HEK293 (cell line): ENCODE measurements at regions not wholly inside any gene's neighbourhood (a gene's known extent, or its start where the extent isn't known, plus 50 kb on each side); places are given as distances from the start of the nearest gene placed in this dataset.

Source experiments
- CTCF ChIA-PET: fragments of 350-600 bp; formaldehyde crosslinking; extraction: SDS; loops from one replicate; lab custom pipeline; 2021; ENCODE audit warnings: antibody characterized with exemption; lab: Yijun Ruan, JAX
- POLR2A ChIA-PET: fragments of 300-600 bp; formaldehyde crosslinking; extraction: SDS; loops from one replicate; lab custom pipeline; 2020; ENCODE audit warnings: antibody characterized with exemption, inconsistent platforms; lab: Yijun Ruan, JAX
- H3K27ac ChIP-seq: fragments of 200-500 bp; sonication (Bioruptor generic); 2 replicates; pipeline ENCODE4 v1.5.1; 2014; ENCODE audit warnings: low read depth, low read length, control low read depth, inconsistent platforms; ENCODE audit errors: extremely low read depth
- H3K36me3 ChIP-seq, 2 experiments: fragments of 200-500 bp in 1 of 2; sonication (Bioruptor generic) in 1 of 2; 1 replicate in 1 of 2; 2 replicates in 1 of 2; pipeline ENCODE4 v1.5.1; 2014 to 2017; ENCODE audit warnings: inconsistent platforms in 2 of 2, low read length in 2 of 2; ENCODE audit not compliant: control insufficient read depth in 2 of 2, insufficient read depth in 1 of 2
- H3K4me1 ChIP-seq: fragments of 200-500 bp; sonication (Bioruptor generic); 2 replicates; pipeline ENCODE4 v1.5.1; 2014; ENCODE audit warnings: mild to moderate bottlenecking, low read length, inconsistent platforms; ENCODE audit not compliant: control insufficient read depth, insufficient read depth
- H3K4me3 ChIP-seq: 2 replicates; pipeline ENCODE4 v1.5.1; 2011; ENCODE audit warnings: low read depth, mild to moderate bottlenecking, control low read depth, low read length, moderate library complexity
- H3K9me3 ChIP-seq: fragments of 200-500 bp; sonication (Bioruptor generic); 2 replicates; pipeline ENCODE4 v1.5.1; 2014; ENCODE audit warnings: low read depth, low read length, inconsistent platforms; ENCODE audit not compliant: control insufficient read depth, insufficient read depth
- AEBP2 ChIP-seq: fragments of 450-650 bp; formaldehyde crosslinking; IDR thresholded peaks from 2 replicates; pipeline ENCODE4 v1.5.1; 2016; ENCODE audit warnings: missing biosample characterization, missing genetic modification characterization, borderline replicate concordance
- INSM2 ChIP-seq: fragments of 450-650 bp; formaldehyde crosslinking; IDR thresholded peaks from 2 replicates; pipeline ENCODE4 v1.5.1; 2016; ENCODE audit warnings: missing biosample characterization, missing genetic modification characterization
- KLF7 ChIP-seq: fragments of 450-650 bp; formaldehyde crosslinking; IDR thresholded peaks from 2 replicates; pipeline ENCODE4 v1.5.1; 2016; ENCODE audit warnings: missing biosample characterization, missing genetic modification characterization, borderline replicate concordance
- KLF9 ChIP-seq: fragments of 450-650 bp; formaldehyde crosslinking; IDR thresholded peaks from 2 replicates; pipeline ENCODE4 v1.5.1; 2016; ENCODE audit warnings: missing biosample characterization, missing genetic modification characterization, low read depth
- PRDM6 ChIP-seq: fragments of 450-650 bp; formaldehyde crosslinking; IDR thresholded peaks from 2 replicates; pipeline ENCODE4 v1.5.1; 2017; ENCODE audit warnings: missing biosample characterization, missing genetic modification characterization
- ZBTB11 ChIP-seq: fragments of 450-650 bp; formaldehyde crosslinking; conservative IDR thresholded peaks from 2 replicates; pipeline ENCODE4 v1.5.1; 2016; ENCODE audit warnings: low read depth, missing biosample characterization, missing genetic modification characterization
- ZFHX2 ChIP-seq: fragments of 450-650 bp; formaldehyde crosslinking; conservative IDR thresholded peaks from 2 replicates; pipeline ENCODE4 v1.5.1; 2016; ENCODE audit warnings: missing biosample characterization, missing genetic modification characterization
- ZFP69B ChIP-seq: fragments of 450-650 bp; formaldehyde crosslinking; IDR thresholded peaks from 2 replicates; pipeline ENCODE4 v1.5.1; 2016; ENCODE audit warnings: missing biosample characterization, missing genetic modification characterization
- ZNF2 ChIP-seq: fragments of 450-650 bp; formaldehyde crosslinking; IDR thresholded peaks from 2 replicates; pipeline ENCODE4 v1.5.1; 2016; ENCODE audit warnings: missing biosample characterization, missing genetic modification characterization
- ZNF280C ChIP-seq: fragments of 450-650 bp; formaldehyde crosslinking; IDR thresholded peaks from 2 replicates; pipeline ENCODE4 v1.5.1; 2016; ENCODE audit warnings: missing biosample characterization, missing genetic modification characterization
- ZNF654 ChIP-seq: fragments of 450-650 bp; formaldehyde crosslinking; IDR thresholded peaks from 2 replicates; pipeline ENCODE4 v1.5.1; 2016; ENCODE audit warnings: low read depth, missing biosample characterization, missing genetic modification characterization
- ZSCAN5A ChIP-seq: fragments of 450-650 bp; formaldehyde crosslinking; IDR thresholded peaks from 2 replicates; pipeline ENCODE4 v1.5.1; 2016; ENCODE audit warnings: missing biosample characterization, missing genetic modification characterization

- no peak for TF ChIP-seq AEBP2 (tag by site-specific recombination)
- TF ChIP-seq ZFHX2: no peak
- no peak for TF ChIP-seq INSM2 (tag by site-specific recombination)
- no peak for TF ChIP-seq PRDM6 (tag by site-specific recombination)
- no peak for TF ChIP-seq ZSCAN5A (tag by site-specific recombination)
These were observed 75.3 kb upstream of the USP38 start (continued) for GRCh38 chr4:143109376-143109775.

DNA sequence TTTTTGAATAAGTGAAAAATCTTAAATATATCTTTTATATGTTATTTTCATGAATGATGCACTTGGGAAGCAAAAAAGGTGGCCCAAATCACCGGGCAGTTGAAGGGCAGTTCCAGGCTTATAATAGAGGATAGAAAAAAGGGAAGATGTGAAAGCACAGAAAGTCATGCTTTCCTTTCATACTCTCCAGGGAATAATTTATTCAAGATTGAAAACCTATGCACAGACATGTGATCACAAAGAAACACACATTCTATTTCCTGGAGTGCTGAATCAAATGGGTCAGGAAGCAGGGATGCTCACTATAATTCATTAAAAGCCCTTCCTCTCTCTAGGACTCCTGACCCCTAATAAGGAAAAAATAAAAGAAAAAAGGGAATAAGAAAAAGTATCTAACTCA lies 66.1 kb upstream of the USP38 start:
- no peak overlapping the region for H3K27ac ChIP-seq
- H3K4me1 ChIP-seq: no peaks in the 10 kb centered on the region
- POLR2A ChIA-PET: no interaction called here
- no peaks in the 10 kb centered on the region for H3K36me3 ChIP-seq
- CTCF ChIA-PET: no interaction called here
- H3K9me3 ChIP-seq: no peaks in the 10 kb centered on the region
- no peak overlapping the region for H3K4me3 ChIP-seq
- no peak for TF ChIP-seq ZNF2 (tag by site-specific recombination)

DNA sequence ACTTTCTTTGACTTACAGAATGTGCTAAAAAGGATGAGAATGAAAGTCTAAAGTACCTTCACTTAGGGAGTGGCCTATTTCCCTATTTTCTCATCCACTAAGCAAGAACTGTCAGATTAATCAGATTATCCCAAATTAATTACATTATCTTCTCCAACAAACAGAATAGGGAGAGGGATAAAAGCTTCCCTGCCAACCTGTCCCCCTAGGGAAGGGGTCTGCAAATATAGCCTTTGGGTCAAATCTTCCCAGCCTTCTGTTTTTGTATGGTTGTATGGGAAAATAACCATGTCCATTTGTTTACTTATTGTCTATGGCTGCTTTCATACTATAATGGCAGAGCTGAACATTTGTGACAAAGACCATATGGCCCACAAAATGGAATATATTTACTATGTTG lies 57.1 kb upstream of the USP38 start:
- Histone ChIP-seq H3K27ac (no peak overlapping the region), H3K4me3 (no peak overlapping the region), H3K36me3 (no peaks in the 10 kb centered on the region), H3K4me1 (no peaks in the 10 kb centered on the region), H3K9me3 (no peaks in the 10 kb centered on the region)
- POLR2A ChIA-PET: no interaction called here
- CTCF ChIA-PET: no interaction called here
- no peak for TF ChIP-seq ZFP69B
- TF ChIP-seq ZBTB11: no peak
- TF ChIP-seq KLF9 (tag by site-specific recombination): no peak
- no peak for TF ChIP-seq KLF7 (tag by site-specific recombination)
- TF ChIP-seq ZNF280C (tag by site-specific recombination): no peak
- TF ChIP-seq ZNF654: no peak
